Heart left ventricle (tissue), 13 donors: ENCODE measurements at regions not wholly inside any gene's neighbourhood (a gene's known extent, or its start where the extent isn't known, plus 50 kb on each side); places are given as distances from the start of the nearest gene placed in this dataset.

Source experiments
- CTCF ChIP-seq, 12 donors: fragments of 200-600 bp; sonication (generic) in 4 of 12; IDR thresholded peaks; one replicate each; pipeline versions ENCODE4 v1.5.0 to v1.8.0; 2018 to 2022; ENCODE audit warnings: antibody characterized with exemption in 12 of 12, mild to moderate bottlenecking in 5 of 12
- POLR2A ChIP-seq, 2 donors: fragments of 450-650 bp; IDR thresholded peaks; one replicate each; pipeline ENCODE4 v1.6.1; 2017; ENCODE audit warnings: antibody characterized with exemption in 2 of 2, mild to moderate bottlenecking in 2 of 2, moderate library complexity in 2 of 2
- donor health status: ischemic (EF 13 %, LVEDD 7.1; RV severe dilation, severe dysfunction).
- donor health status: DM: no; HTN: yes; CAD: no.
- donor health status: DM: no; HTN: no; CAD: no.
- donor health status: ischemic (EF 25% LVEDD 6.9; RV normal size, moderate dysfunction).
- donor health status: ischemic (EF 25% LVEDD 5.7; RV mildly dilated, moderate dysfunction).
- donor health status: ischemic (EF 35%, LVEDD 5.7; RV mildly dilated, moderate dysfunction).
- donor health status: nonischemic (EF 11% LVEDD 7.7; RV severe dilation, severe dysfunction).
- donor health status: DM: yes; HTN: yes; CAD: no.
- donor health status: PGD.
- donor health status: ischemic (EF 29% LVEDD 5.4; RV normal size, mild dysfunction).
- donor health status: nonischemic (EF 23%, LVEDD 6.1; RV moderate dilation, normal function).

DNA sequence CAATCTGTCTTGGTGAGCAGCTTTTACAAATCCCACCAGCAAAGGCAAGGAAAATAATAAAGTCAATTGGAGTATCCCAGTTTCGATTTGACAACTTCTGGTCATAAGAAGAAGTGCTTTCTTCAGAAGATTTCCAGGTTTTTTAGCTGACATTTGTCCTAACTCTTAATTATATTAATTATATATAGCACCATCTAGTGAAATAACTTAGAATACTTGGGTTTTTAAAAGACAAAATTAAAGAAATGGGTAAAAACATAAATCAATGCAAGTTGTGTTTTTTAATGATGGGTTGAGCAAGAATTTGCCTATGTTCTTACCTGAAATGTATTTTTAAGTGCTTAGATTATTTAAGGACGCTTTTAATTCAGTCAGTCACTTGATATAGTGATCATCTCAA, 421.8 kb downstream of the ACTL7B start:
- peak in 4 of 12 donors; percentile 16 to 22 (median 20) for TF ChIP-seq CTCF (IDR thresholded peaks at IDR 0.05)
- TF ChIP-seq POLR2A (IDR thresholded peaks at IDR 0.05), result no peak
